Astrocyte (in vitro differentiated cells and primary cell): ENCODE measurements at regions not wholly inside any gene's neighbourhood (a gene's known extent, or its start where the extent isn't known, plus 50 kb on each side); places are given as distances from the start of the nearest gene placed in this dataset.

Experiments
- DNase-seq: peaks from one replicate; pipeline ENCODE4 v3.0.0-alpha.2; 2010; ENCODE audit warnings: low read depth
- FAIRE-seq: peaks from 2 replicates; lab custom pipeline; 2011; peaks lifted over from hg19 to GRCh38; lab: Jason Lieb, UNC
- H2AFZ ChIP-seq: 2 replicates; pipeline ENCODE4 v1.6.0; 2012; ENCODE audit warnings: low read depth, low read length, inconsistent platforms
- H3K27ac ChIP-seq: 2 replicates; pipeline ENCODE4 v1.5.1; 2011; ENCODE audit warnings: low read depth, low read length, inconsistent platforms
- H3K27me3 ChIP-seq: 2 replicates; pipeline ENCODE4 v1.6.0; 2011; ENCODE audit warnings: low read length, inconsistent platforms; ENCODE audit not compliant: insufficient read depth
- H3K36me3 ChIP-seq: 2 replicates; pipeline ENCODE4 v1.5.1; 2011; ENCODE audit warnings: low read length, inconsistent platforms; ENCODE audit not compliant: insufficient read depth
- H3K4me1 ChIP-seq: 2 replicates; pipeline ENCODE4 v1.5.1; 2011; ENCODE audit warnings: low read length, inconsistent platforms; ENCODE audit not compliant: insufficient read depth
- H3K4me2 ChIP-seq: 2 replicates; pipeline ENCODE4 v1.6.0; 2012; ENCODE audit warnings: low read length, inconsistent platforms
- H3K4me3 ChIP-seq: 2 replicates; pipeline ENCODE4 v1.5.1; 2011; ENCODE audit warnings: low read depth, mild to moderate bottlenecking, low read length, inconsistent platforms; ENCODE audit not compliant: insufficient read depth
- H3K79me2 ChIP-seq: 2 replicates; pipeline ENCODE4 v1.6.0; 2012; ENCODE audit warnings: mild to moderate bottlenecking, low read length, inconsistent platforms; ENCODE audit not compliant: insufficient read depth
- H3K9ac ChIP-seq: 2 replicates; pipeline ENCODE4 v1.6.0; 2012; ENCODE audit warnings: mild to moderate bottlenecking, low read length, inconsistent platforms
- H3K9me3 ChIP-seq: 2 replicates; pipeline ENCODE4 v1.5.1; 2012; ENCODE audit warnings: low read depth, mild to moderate bottlenecking, low read length, inconsistent platforms; ENCODE audit not compliant: insufficient read depth
- H4K20me1 ChIP-seq: 2 replicates; pipeline ENCODE4 v1.6.0; 2012; ENCODE audit warnings: low read length, inconsistent platforms; ENCODE audit not compliant: insufficient read depth
- H3K27ac Mint-ChIP-seq: one replicate; pipeline ENCODE4 v1.8.0; 2021; ENCODE audit warnings: mild to moderate bottlenecking, mixed read lengths; ENCODE audit not compliant: unreplicated experiment
- H3K27me3 Mint-ChIP-seq: one replicate; pipeline ENCODE4 v1.8.0; 2021; ENCODE audit warnings: low read depth, mixed read lengths; ENCODE audit not compliant: unreplicated experiment
- H3K36me3 Mint-ChIP-seq: one replicate; pipeline ENCODE4 v1.8.0; 2021; ENCODE audit warnings: low read depth, mixed read lengths; ENCODE audit not compliant: unreplicated experiment
- H3K4me1 Mint-ChIP-seq: one replicate; pipeline ENCODE4 v1.8.0; 2021; ENCODE audit warnings: low read depth, mixed read lengths; ENCODE audit not compliant: unreplicated experiment
- H3K4me3 Mint-ChIP-seq: one replicate; pipeline ENCODE4 v1.8.0; 2021; ENCODE audit warnings: mild to moderate bottlenecking, moderate library complexity, mixed read lengths; ENCODE audit not compliant: unreplicated experiment
- H3K9me3 Mint-ChIP-seq: one replicate; pipeline ENCODE4 v1.8.0; 2021; ENCODE audit warnings: mild to moderate bottlenecking, mixed read lengths; ENCODE audit not compliant: unreplicated experiment
- CTCF ChIP-seq: IDR thresholded peaks from 2 replicates; pipeline ENCODE4 v1.5.1; 2011; ENCODE audit warnings: low read depth, mild to moderate bottlenecking, inconsistent platforms, low read length, moderate library complexity; ENCODE audit not compliant: insufficient read depth
- EZH2 ChIP-seq: IDR thresholded peaks from 2 replicates; pipeline ENCODE4 v1.6.1; 2012; ENCODE audit warnings: mild to moderate bottlenecking, low read length, inconsistent platforms; ENCODE audit not compliant: insufficient read depth

GRCh38 chr4:161273607-161274006 lies 890.2 kb downstream of the FSTL5 start:
- DNase-seq: no peak
- no peaks in the 10 kb centered on the region for H3K79me2 ChIP-seq

GRCh38 chr4:161260819-161261218 lies 903.0 kb downstream of the FSTL5 start:
- Histone ChIP-seq H3K36me3 (no peaks in the 10 kb centered on the region), H3K4me1 (no peaks in the 10 kb centered on the region), H2AFZ (no peak overlapping the region), H3K79me2 (no peaks in the 10 kb centered on the region), H3K27ac (no peak overlapping the region), H3K27me3 (no peaks in the 10 kb centered on the region), H3K9me3 (peaks cover 9% of the 10 kb centered on the region), H3K4me3 (no peak overlapping the region), H3K4me2 (no peak overlapping the region), H4K20me1 (no peaks in the 10 kb centered on the region), H3K9ac (no peak overlapping the region)
- peaks cover 13% of the 10 kb centered on the region for H3K9me3 Mint-ChIP-seq
- H3K36me3 Mint-ChIP-seq: no peaks in the 10 kb centered on the region
- no peak for TF ChIP-seq CTCF
- no peak for TF ChIP-seq EZH2
- no peak overlapping the region for H3K4me3 Mint-ChIP-seq
- H3K27me3 Mint-ChIP-seq: no peaks in the 10 kb centered on the region
- FAIRE-seq: no peak
- no peaks in the 10 kb centered on the region for H3K4me1 Mint-ChIP-seq
- DNase-seq: no peak
- no peak overlapping the region for H3K27ac Mint-ChIP-seq

More at GRCh38 chr4:161273607-161274006, 890.2 kb downstream of the FSTL5 start:
- Histone ChIP-seq H3K4me3 (no peak overlapping the region), H3K9ac (no peak overlapping the region), H3K4me2 (no peak overlapping the region), H3K27ac (no peak overlapping the region), H4K20me1 (no peaks in the 10 kb centered on the region), H3K9me3 (no peaks in the 10 kb centered on the region), H3K36me3 (no peaks in the 10 kb centered on the region), H3K27me3 (no peaks in the 10 kb centered on the region), H3K4me1 (no peaks in the 10 kb centered on the region), H2AFZ (no peak overlapping the region)
- no peak for FAIRE-seq
- TF ChIP-seq CTCF (no peak), EZH2 (no peak)
- peaks cover 2% of the 10 kb centered on the region for H3K36me3 Mint-ChIP-seq
- no peak overlapping the region for H3K27ac Mint-ChIP-seq
- no peak overlapping the region for H3K4me3 Mint-ChIP-seq
- no peaks in the 10 kb centered on the region for H3K27me3 Mint-ChIP-seq
- H3K4me1 Mint-ChIP-seq: no peaks in the 10 kb centered on the region
- H3K9me3 Mint-ChIP-seq: peaks cover 4% of the 10 kb centered on the region

GRCh38 chr4:161256716-161257115 lies 907.1 kb downstream of the FSTL5 start:
- no peak overlapping the region for H3K4me2 ChIP-seq
- no peak overlapping the region for H3K9ac ChIP-seq
- no peaks in the 10 kb centered on the region for H3K27me3 Mint-ChIP-seq
- TF ChIP-seq EZH2 (no peak), CTCF (peak; percentile 14)
- H3K4me3 Mint-ChIP-seq: no peak overlapping the region
- peaks cover 15% of the 10 kb centered on the region for H3K9me3 ChIP-seq
- no peaks in the 10 kb centered on the region for H3K27me3 ChIP-seq
- H3K79me2 ChIP-seq: no peaks in the 10 kb centered on the region
- H3K27ac Mint-ChIP-seq: no peak overlapping the region
- no peaks in the 10 kb centered on the region for H3K36me3 Mint-ChIP-seq
- H3K36me3 ChIP-seq: no peaks in the 10 kb centered on the region
- H2AFZ ChIP-seq: no peak overlapping the region
- no peaks in the 10 kb centered on the region for H3K4me1 ChIP-seq
- no peaks in the 10 kb centered on the region for H3K4me1 Mint-ChIP-seq
- H4K20me1 ChIP-seq: no peaks in the 10 kb centered on the region
- H3K4me3 ChIP-seq: no peak overlapping the region
- no peak overlapping the region for H3K27ac ChIP-seq
- peaks cover 17% of the 10 kb centered on the region for H3K9me3 Mint-ChIP-seq
- FAIRE-seq: no peak
- no peak for DNase-seq
